ENCODE measurements at regions not wholly inside any gene's neighbourhood (a gene's known extent, or its start where the extent isn't known, plus 50 kb on each side); places are given as distances from the start of the nearest gene placed in this dataset.
"Not testable (repeated sequence)": the region's sequence is repeated elsewhere in the genome, so short reads cannot be mapped to it uniquely, and the experiment has no call there.

DNA sequence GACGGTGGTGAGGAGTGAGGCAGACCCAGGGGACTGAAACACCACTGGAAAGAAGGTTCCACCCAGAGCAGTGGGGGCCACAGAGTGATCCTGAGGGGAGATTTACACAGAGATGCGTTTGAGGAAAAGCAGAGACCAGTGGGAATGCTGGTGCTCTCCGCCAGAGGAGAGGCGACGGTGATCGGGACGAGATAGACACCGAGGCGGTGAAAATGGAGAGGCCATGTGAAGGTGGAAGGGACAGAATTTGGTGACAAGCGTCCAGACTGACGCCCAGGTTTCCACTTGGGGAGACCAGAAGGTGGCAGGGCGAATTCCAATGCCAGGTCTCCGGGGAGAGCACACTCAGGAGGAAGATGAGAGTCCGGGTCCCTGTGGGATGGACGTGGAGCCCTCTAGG is 374.8 kb downstream of the CNTNAP3B start:
- not testable (repeated sequence) for DNase-seq

- not testable (repeated sequence) for DNase-seq
Measured at GRCh38 chr9:41741897-41742296, 387.3 kb downstream of the CNTNAP3B start.

GRCh38 chr9:41741173-41741572 is 388.1 kb downstream of the CNTNAP3B start:
- not testable (repeated sequence) for DNase-seq

GRCh38 chr9:41738681-41739080 is 390.5 kb downstream of the CNTNAP3B start:
- not testable (repeated sequence) for DNase-seq

GRCh38 chr9:41699190-41699589 is 430.0 kb downstream of the CNTNAP3B start:
- DNase-seq: not testable (repeated sequence)

GRCh38 chr9:41697080-41697479 is 432.1 kb downstream of the CNTNAP3B start:
- DNase-seq: not testable (repeated sequence)

DNA sequence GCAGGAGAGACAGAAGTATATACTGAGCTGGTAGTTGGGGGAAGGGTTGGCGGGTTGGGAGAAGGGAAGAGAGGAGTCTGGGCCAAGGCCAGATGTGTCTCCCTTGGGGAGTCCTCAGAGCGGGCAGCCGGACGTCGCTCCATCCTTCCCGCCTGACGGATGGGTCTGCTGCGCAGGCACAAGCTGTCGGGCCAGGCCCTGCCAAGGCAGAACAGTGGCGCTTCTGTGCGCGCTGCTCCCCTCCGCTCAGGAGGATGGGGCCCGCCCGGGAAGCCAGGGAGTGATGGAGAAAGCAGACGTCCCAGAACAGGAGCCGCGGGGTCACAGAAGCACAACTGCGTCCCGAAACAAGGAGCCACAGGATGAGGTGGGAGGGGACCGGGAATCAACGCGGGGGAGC is 449.9 kb downstream of the CNTNAP3B start:
- DNase-seq: not testable (repeated sequence)

- peak; percentile 65 for DNase-seq
Measured at GRCh38 chr9:41663497-41664036, 465.7 kb downstream of the CNTNAP3B start.

- not testable (repeated sequence) for DNase-seq
Measured at GRCh38 chr9:41658706-41659105, 469.6 kb upstream of the ZNG1F start.

- DNase-seq: not testable (repeated sequence)
Measured at GRCh38 chr9:41658116-41658515, 469.0 kb upstream of the ZNG1F start.

DNA sequence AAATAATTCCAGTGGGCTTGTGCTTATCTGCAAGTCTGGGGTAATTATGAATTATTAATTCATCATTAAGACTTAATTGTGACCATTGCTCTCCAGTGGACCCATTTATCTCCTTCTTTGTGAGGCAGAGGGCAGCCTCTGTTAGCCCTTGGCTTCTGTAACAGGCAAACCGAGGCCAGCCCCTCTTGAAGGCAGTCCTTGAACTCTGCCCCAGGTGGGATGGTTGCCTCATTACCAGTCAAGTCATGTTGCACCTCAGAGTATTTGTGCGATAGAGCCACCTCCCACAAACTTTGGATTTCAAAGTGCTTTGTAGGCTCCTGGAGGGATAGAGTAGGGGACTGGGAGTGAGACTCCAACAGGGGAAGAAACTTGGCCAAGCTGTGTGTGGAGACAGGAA is 468.0 kb upstream of the ZNG1F start:
- not testable (repeated sequence) for DNase-seq

- peak; percentile 38 for DNase-seq
Measured at GRCh38 chr9:41655071-41655554, 466.0 kb upstream of the ZNG1F start.

GRCh38 chr9:41654349-41654748 is 465.2 kb upstream of the ZNG1F start:
- peak; percentile 55 for DNase-seq

DNA sequence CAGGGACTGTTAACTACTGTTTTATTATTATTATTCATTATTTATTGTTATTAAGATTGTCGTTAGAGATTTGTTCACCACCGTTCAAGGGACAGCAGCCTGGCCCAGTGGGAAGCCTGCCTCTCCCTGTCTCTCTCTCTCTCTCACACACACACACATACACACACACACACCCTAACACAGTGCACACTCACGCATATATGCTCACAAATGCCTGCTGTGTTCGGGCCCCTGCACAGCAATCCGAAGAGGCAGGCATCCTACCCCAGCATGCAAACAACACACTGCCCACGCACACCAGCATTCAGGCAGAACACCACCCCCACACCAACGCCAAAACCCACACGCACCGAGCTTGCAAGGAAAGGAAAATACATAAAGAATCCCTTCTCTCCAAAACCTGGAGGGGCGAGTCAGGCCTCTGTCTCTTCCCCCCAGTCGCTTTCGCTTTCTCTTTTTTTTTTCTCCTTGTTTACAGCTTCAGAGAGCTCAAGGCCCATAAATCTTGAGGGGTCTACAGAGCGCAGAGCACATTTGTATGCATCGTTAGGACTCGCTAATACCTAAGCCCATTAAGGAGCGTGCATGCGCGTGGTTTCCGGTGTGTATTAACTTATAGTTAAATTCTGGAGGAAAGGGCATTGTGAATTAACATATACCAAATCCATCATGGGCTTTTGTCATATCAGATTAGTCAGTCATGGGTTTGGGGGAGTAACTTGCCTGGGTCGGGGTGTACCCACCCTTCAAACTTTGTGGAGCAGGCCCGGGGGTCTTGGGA is 464.6 kb upstream of the ZNG1F start:
- DNase-seq: peak; percentile 7

DNA sequence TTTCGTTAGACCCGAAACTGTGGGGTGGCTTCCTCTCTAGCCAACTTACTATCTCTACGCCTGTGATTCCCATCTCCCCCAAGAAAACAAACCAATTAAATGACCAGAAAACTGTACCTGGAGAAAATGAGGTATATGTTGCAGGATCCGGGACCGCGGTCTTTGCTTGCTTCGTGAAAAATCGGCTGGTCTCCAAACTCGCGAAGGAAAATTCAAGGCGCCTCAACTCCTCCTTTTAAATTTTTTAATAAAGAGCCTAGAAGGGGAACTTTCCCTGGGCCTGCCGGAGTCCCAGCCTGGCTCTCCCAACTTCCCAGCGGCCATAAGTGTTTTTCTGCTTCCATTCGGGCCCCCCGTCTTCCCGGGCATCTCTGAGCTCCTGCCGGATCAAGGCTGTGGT is 463.7 kb upstream of the ZNG1F start:
- DNase-seq: not testable (repeated sequence)

DNA sequence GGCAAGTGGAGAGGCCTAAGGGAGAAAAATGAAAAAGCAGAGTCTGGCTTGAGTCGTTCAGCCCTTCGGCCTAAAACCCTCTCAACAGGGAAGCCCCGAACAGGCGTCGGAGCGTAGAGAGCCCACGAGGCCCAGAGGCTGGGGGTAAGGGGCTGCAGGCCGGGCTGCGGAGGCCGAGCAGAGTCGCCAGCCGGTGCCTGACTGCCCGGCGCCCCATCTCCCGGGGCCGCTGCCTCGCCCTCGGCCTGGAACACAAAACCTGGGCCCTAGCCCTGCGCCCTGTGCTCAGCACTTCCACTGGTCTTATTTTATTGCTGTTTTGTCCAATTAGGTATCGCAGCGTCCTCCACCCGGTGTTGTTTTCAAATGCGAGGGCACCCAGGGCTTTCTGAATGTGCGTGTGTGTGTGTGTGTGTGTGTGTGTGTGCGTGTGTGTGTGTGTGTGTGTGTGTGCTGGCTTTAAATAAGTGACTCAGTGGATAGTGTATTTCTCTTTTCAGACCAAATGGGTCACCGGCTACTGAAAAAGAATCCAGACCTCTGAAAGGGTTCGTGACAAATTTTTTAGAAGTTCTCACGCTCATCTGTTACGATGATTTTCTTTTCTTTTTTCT is 463.1 kb upstream of the ZNG1F start:
- DNase-seq: not testable (repeated sequence)

GRCh38 chr9:41650086-41650485 is 461.0 kb upstream of the ZNG1F start:
- DNase-seq: not testable (repeated sequence)

- DNase-seq: not testable (repeated sequence)
Measured at GRCh38 chr9:41648564-41648963, 459.4 kb upstream of the ZNG1F start.

GRCh38 chr9:41646246-41646645 is 457.1 kb upstream of the ZNG1F start:
- not testable (repeated sequence) for DNase-seq

DNA sequence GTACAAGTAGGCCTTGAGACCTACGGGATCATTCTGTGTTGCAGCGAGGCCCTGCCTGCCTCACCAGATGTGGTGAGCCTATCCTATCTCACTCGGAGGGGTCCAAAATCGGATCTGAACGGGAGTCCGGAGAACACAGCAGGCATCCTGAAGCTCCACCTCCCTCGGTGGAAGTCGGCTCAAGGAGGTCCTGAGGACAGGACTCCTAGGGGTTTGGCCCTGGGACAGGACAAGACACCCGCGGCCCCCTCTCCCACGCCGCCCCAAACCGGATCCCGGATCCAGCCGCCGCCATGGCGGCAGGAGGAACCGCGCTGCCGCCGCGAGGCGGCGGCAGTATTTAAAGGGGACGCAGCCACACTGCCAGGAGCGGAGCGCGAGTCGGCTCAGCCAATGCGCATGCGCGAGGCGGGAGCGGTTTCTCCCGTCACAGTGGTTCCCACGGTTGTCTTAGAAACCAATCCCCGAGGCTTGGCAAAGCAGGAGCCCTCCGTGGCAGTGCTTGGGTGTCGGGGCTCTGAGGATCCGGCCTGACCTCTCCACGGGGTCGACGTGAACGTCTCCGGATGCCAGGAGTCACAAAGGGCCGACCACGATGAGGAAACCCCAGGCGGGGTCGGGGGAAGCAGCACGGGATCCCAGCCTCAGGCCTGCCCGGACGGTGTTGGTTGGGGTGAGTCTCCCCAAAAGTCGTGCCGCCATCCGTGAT is 454.6 kb upstream of the ZNG1F start:
- not testable (repeated sequence) for DNase-seq

DNA sequence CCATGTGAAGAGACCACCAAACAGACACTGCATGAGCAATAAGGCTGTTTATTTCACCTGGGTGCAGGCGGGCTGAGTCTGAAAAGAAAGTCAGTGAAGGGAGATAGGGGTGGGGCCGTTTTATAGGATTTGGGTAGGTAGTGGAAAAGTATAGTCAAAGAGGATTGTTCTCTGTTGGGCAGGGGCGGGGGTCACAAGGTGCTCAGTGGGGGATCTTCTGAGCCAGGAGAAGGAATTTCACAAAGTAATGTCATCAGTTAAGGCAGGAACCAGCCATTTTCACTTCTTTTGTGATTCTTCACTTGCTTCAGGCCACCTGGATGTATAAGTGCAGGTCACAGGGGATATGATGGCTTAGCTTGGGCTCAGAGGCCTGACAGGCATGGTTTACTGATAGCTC is 444.6 kb upstream of the ZNG1F start:
- not testable (repeated sequence) for DNase-seq

DNA sequence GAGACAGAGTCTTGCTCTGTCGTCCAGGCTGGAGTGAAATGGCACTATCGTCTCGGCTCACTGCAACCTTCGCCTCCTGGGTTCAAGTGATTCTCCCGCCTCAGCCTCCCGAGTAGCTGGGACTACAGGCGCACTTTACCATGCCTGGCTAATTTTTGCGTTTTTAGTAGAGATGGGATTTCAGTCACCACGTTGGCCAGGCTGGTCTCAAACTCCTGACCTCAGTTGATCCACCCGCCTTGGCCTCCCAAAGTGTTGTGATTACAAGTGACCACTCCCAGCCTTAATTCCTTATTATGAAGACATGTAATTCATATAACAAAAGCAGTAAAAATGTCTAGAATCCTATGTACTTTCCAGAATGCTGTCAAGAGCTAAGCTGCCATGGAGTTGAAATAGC is 434.5 kb upstream of the ZNG1F start:
- DNase-seq: not testable (repeated sequence)

- not testable (repeated sequence) for DNase-seq
Measured at GRCh38 chr9:41619254-41619653, 430.1 kb upstream of the ZNG1F start.

All from eye (tissue), 1 donor.